ENCODE measurements at regions not wholly inside any gene's neighbourhood (a gene's known extent, or its start where the extent isn't known, plus 50 kb on each side); places are given as distances from the start of the nearest gene placed in this dataset.

DNA sequence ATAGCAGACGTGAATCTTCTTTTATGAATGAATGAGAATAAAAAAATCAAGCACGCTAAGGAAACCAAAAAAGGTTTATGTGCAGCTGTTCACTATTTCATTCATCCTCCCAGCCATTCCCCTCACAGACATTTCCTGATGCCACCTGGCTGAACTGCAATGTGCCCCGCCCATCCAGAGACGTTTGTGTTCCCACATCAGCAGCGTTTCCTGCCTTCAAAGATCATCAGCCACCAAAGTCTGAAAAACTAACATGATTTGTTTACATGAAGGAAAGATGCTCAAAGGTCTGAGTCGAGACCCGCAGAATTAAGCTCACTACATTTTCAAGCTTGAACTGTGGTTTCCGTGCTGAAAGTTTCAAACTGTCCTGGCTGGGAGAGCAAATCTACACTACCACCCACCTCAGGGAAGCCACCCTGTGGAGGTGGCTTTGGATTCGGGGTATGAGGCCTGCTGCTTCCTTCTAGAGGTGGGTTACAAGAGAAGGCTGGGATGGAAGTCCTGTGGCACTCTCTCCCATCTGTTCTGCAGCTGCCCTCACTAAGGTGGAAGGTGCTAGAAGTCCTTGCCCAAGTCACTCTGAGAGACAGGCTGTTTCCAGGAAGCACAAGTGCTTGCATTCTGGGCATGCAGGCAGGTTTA, 201.3 kb upstream of the OSR1 start:
- no peak for TF ChIP-seq CTCF (IDR thresholded peaks at IDR 0.05; ENCODE audit: control extremely low read depth, extremely low read depth, low read depth, missing control alignments)
- ChIA-PET POLR2A (no interaction called here), CTCF (no interaction called here)
- DNase-seq (ENCODE audit: extremely low spot score): no peak

- no peak for DNase-seq (ENCODE audit: extremely low spot score)
- ChIA-PET CTCF (no interaction called here), POLR2A (no interaction called here)
- TF ChIP-seq CTCF (IDR thresholded peaks at IDR 0.05; ENCODE audit: control extremely low read depth, extremely low read depth, low read depth, missing control alignments): no peak
Measured at GRCh38 chr2:19556648-19557047, 198.2 kb upstream of the OSR1 start.

GRCh38 chr2:19554520-19554919, 196.1 kb upstream of the OSR1 start:
- CTCF ChIA-PET: interaction anchor here (1.1 kb wide), 1 partner anchor 9 kb away, joined by 3 read pairs; no protein-coding TSS in a partner anchor
- no peak for DNase-seq (ENCODE audit: extremely low spot score)
- TF ChIP-seq CTCF (IDR thresholded peaks at IDR 0.05; ENCODE audit: control extremely low read depth, extremely low read depth, low read depth, missing control alignments): no peak
- POLR2A ChIA-PET: no interaction called here

DNA sequence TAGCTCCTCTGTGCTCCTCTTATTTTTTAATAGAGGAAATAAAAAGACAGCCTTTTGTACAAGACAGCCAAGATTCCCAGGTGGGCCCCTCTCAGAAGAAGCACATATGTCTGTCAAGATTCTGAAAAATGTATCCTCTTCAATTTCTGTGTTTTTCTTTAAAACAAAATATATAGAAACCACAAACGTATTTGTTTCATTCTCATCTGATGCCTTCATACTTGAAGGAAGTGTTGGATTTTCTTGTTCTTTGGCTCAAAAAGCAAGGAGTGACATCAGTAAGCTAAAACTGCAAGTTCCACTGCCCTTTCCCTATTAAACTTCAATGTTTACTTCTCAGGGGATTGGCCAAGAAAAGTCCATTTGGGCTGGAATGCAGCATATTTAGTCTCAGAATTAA, 193.8 kb upstream of the OSR1 start:
- TF ChIP-seq CTCF (IDR thresholded peaks at IDR 0.05; ENCODE audit: control extremely low read depth, extremely low read depth, low read depth, missing control alignments): no peak
- CTCF ChIA-PET: interaction anchor here (1.2 kb wide), 1 partner anchor 10 kb away, joined by 4 read pairs; no protein-coding TSS in a partner anchor
- no peak for DNase-seq (ENCODE audit: extremely low spot score)
- POLR2A ChIA-PET: no interaction called here

- no peak for TF ChIP-seq CTCF (IDR thresholded peaks at IDR 0.05; ENCODE audit: control extremely low read depth, extremely low read depth, low read depth, missing control alignments)
- POLR2A ChIA-PET: no interaction called here
- no peak for DNase-seq (ENCODE audit: extremely low spot score)
- CTCF ChIA-PET: no interaction called here
Measured at GRCh38 chr2:19550750-19551149, 192.3 kb upstream of the OSR1 start.

DNA sequence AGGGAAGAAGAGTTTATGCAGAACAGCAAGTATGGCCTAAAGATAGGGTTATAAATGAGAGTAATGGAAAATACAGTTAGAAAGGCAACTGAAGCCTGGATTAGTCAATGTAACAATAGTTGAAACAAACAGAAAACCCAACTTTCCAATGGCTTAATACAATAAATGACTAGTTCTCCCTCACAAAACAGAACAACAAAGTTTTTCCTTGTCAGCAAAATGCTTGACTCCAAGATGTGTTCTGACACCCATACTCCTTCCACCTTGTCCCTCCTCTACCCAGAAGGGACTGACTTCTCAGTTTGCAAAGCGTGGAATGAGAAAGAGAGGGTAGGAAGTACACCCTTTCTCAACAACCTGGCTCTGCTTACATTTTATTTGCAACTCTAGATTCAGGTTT, 191.4 kb upstream of the OSR1 start:
- CTCF ChIA-PET: no interaction called here
- DNase-seq (ENCODE audit: extremely low spot score): no peak
- TF ChIP-seq CTCF (IDR thresholded peaks at IDR 0.05; ENCODE audit: control extremely low read depth, extremely low read depth, low read depth, missing control alignments): no peak
- POLR2A ChIA-PET: no interaction called here

GRCh38 chr2:19548116-19548515, 189.7 kb upstream of the OSR1 start:
- ChIA-PET CTCF (no interaction called here), POLR2A (no interaction called here)
- no peak for DNase-seq (ENCODE audit: extremely low spot score)

More at GRCh38 chr2:19548116-19548515, 189.7 kb upstream of the OSR1 start:
- no peak for TF ChIP-seq CTCF (IDR thresholded peaks at IDR 0.05; ENCODE audit: control extremely low read depth, extremely low read depth, low read depth, missing control alignments)

Measured in GM10248 (cell line).